ENCODE measurements at regions not wholly inside any gene's neighbourhood (a gene's known extent, or its start where the extent isn't known, plus 50 kb on each side); places are given as distances from the start of the nearest gene placed in this dataset.

- TF ChIP-seq EP300 (IDR thresholded peaks at IDR 0.05; ENCODE audit: borderline replicate concordance in 1 of 2, control insufficient read depth in 1 of 2, low read depth in 2 of 2, low read length in 2 of 2) (no peak), SKIL (IDR thresholded peaks at IDR 0.05; ENCODE audit: low read depth, poor library complexity, severe bottlenecking) (no peak), GABPA (IDR thresholded peaks at IDR 0.05; ENCODE audit: low read depth) (no peak), ASH2L (IDR thresholded peaks at IDR 0.05; ENCODE audit: borderline replicate concordance, low read depth) (no peak), EGR1 (IDR thresholded peaks at IDR 0.05; ENCODE audit: borderline replicate concordance in 1 of 2, low read depth in 2 of 2, low read length in 2 of 2) (no peak), STAT1 (conservative IDR thresholded peaks at IDR 0.05) (no peak)
These were observed 346.2 kb upstream of the ASIC2 start (continued) for GRCh38 chr17:33639103-33639880.

DNA sequence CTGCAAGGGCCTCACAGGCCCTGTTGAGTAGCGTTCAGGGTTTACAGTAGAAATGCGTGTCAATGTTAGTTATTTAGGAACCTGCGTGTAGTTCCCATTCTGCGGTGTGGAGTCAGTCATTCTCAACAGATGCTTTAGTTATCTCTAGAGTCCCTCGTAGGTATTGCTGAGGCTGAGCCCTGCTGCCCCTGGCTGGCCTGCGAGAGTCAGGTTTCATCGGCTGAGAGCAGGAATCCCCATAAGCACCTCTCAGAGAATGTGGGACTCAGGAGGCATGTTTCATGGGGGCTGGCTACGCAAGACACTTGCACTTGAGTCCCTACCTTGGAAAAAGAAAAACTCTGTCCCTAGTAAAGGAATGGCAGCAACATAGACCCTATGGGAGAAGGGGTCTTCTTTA, 347.5 kb upstream of the ASIC2 start:
- POLR2A ChIA-PET: no interaction called here
- CTCF ChIA-PET: interaction anchor here (1.4 kb wide), 1 partner anchor 34 kb away, joined by 4 read pairs; no protein-coding TSS in a partner anchor
- Histone ChIP-seq H4K20me1 (ENCODE audit: control insufficient read depth, insufficient read depth) (no peaks in the 10 kb centered on the region), H3K9me3 (replicated peaks; ENCODE audit: control insufficient read depth, insufficient read depth, low read length) (no peaks in the 10 kb centered on the region; the same call in 2 of the 3 replicates), H3K4me2 (ENCODE audit: control insufficient read depth, insufficient read depth) (no peak overlapping the region), H3K27ac (ENCODE audit: control insufficient read depth, insufficient read depth) (no peak overlapping the region), H3K4me1 (ENCODE audit: control insufficient read depth, insufficient read depth, low read length) (no peaks in the 10 kb centered on the region), H2AFZ (ENCODE audit: control insufficient read depth, low read depth, low read length) (no peak overlapping the region), H3K36me3 (ENCODE audit: control insufficient read depth in 2 of 2, insufficient read depth in 2 of 2, low read length in 1 of 2) (no peaks in the 10 kb centered on the region), H3K9ac (ENCODE audit: control insufficient read depth, insufficient read depth, low read length) (no peak overlapping the region), H3K79me2 (ENCODE audit: control insufficient read depth, insufficient read depth, low read length) (no peaks in the 10 kb centered on the region), H3K4me3 (no peak overlapping the region), H3K27me3 (replicated peaks in 1 of 2; ENCODE audit: control insufficient read depth in 2 of 2, insufficient read depth in 2 of 2, low read length in 1 of 2) (no peaks in the 10 kb centered on the region)
- intact Hi-C loops (cut with micrococcal nuclease; ENCODE audit: unreplicated experiment): loop anchor here (10.0 kb wide), 1 partner anchor 56 kb away; no protein-coding TSS in a partner anchor
- TF ChIP-seq SMAD5 (IDR thresholded peaks at IDR 0.05; ENCODE audit: low read depth) (no peak), BHLHE40 (IDR thresholded peaks at IDR 0.05; ENCODE audit: borderline replicate concordance in 1 of 2, low read depth in 2 of 2, low read length in 1 of 2) (no peak), IRF4 (IDR thresholded peaks at IDR 0.05; ENCODE audit: low read depth, low read length) (no peak), YY1 (IDR thresholded peaks at IDR 0.05; ENCODE audit: low read depth, low read length) (no peak), POLR2AphosphoS5 (IDR thresholded peaks at IDR 0.05; ENCODE audit: low read length) (no peak), SMARCA5 (IDR thresholded peaks at IDR 0.05) (no peak), STAT3 (IDR thresholded peaks at IDR 0.05; ENCODE audit: low read depth, low read length) (no peak), NFXL1 (IDR thresholded peaks at IDR 0.05; ENCODE audit: borderline replicate concordance) (no peak), TARDBP (IDR thresholded peaks at IDR 0.05; ENCODE audit: borderline replicate concordance) (no peak), ZNF622 (IDR thresholded peaks at IDR 0.05) (no peak), ZNF24 (IDR thresholded peaks at IDR 0.05) (no peak)
- TF ChIP-seq, protein P1, sequence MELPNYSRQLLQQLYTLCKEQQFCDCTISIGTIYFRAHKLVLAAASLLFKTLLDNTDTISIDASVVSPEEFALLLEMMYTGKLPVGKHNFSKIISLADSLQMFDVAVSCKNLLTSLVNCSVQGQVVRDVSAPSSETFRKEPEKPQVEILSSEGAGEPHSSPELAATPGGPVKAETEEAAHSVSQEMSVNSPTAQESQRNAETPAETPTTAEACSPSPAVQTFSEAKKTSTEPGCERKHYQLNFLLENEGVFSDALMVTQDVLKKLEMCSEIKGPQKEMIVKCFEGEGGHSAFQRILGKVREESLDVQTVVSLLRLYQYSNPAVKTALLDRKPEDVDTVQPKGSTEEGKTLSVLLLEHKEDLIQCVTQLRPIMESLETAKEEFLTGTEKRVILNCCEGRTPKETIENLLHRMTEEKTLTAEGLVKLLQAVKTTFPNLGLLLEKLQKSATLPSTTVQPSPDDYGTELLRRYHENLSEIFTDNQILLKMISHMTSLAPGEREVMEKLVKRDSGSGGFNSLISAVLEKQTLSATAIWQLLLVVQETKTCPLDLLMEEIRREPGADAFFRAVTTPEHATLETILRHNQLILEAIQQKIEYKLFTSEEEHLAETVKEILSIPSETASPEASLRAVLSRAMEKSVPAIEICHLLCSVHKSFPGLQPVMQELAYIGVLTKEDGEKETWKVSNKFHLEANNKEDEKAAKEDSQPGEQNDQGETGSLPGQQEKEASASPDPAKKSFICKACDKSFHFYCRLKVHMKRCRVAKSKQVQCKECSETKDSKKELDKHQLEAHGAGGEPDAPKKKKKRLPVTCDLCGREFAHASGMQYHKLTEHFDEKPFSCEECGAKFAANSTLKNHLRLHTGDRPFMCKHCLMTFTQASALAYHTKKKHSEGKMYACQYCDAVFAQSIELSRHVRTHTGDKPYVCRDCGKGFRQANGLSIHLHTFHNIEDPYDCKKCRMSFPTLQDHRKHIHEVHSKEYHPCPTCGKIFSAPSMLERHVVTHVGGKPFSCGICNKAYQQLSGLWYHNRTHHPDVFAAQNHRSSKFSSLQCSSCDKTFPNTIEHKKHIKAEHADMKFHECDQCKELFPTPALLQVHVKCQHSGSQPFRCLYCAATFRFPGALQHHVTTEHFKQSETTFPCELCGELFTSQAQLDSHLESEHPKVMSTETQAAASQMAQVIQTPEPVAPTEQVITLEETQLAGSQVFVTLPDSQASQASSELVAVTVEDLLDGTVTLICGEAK (IDR thresholded peaks at IDR 0.05; ENCODE audit: borderline replicate concordance): no peak
- DNase-seq (ENCODE audit: low read depth, low spot score) (no peak), ATAC-seq (no peak), FAIRE-seq (no peak)
- RAD21 ChIA-PET (ENCODE audit: unreplicated experiment): no interaction called here
- BruUV-seq (replicated peaks): no TSS peak
- 53% methylated on average over 8 of the region's 8 CpGs for WGBS (ENCODE audit: insufficient coverage, insufficient replicate concordance, low lambda C conversion rate, missing lambda C conversion rate)
- SMC1A ChIA-PET (ENCODE audit: uncharacterized antibody, unreplicated experiment): no interaction called here
- in situ Hi-C loops (cut with MboI): no loop called here

Measured in GM12878 (cell line).